ENCODE measurements at regions not wholly inside any gene's neighbourhood (a gene's known extent, or its start where the extent isn't known, plus 50 kb on each side); places are given as distances from the start of the nearest gene placed in this dataset.

GRCh38 chr11:56846631-56847576, 98.4 kb upstream of the OR9G4 start:
- no peak for TF ChIP-seq EZH2 (IDR thresholded peaks at IDR 0.05)
- TF ChIP-seq POLR2AphosphoS5 (IDR thresholded peaks at IDR 0.05; ENCODE audit: borderline replicate concordance, low read depth, low read length), result no peak
- TF ChIP-seq FOXP2 (optimal IDR thresholded peaks at IDR 0.05; ENCODE audit: control extremely low read depth, extremely low read length, insufficient read depth), result no peak

Measured in SK-N-MC (cell line).